ENCODE measurements at regions not wholly inside any gene's neighbourhood (a gene's known extent, or its start where the extent isn't known, plus 50 kb on each side); places are given as distances from the start of the nearest gene placed in this dataset.

- TF ChIP-seq POLR2A (IDR thresholded peaks at IDR 0.05) (no peak), CTCF (IDR thresholded peaks at IDR 0.05) (no peak)
Observed at GRCh38 chr10:3511483-3511882, 273.5 kb downstream of the KLF6 start.
